ENCODE measurements at regions not wholly inside any gene's neighbourhood (a gene's known extent, or its start where the extent isn't known, plus 50 kb on each side); places are given as distances from the start of the nearest gene placed in this dataset.

GRCh38 chr9:88692827-88693226 lies 157.8 kb downstream of the NXNL2 start:
- DNase-seq (ENCODE audit: low read depth in 3 of 3), result no peak

GRCh38 chr9:88694625-88695024 lies 159.6 kb downstream of the NXNL2 start:
- no peak for DNase-seq (ENCODE audit: low read depth in 3 of 3)

GRCh38 chr9:88696501-88696900 lies 161.5 kb downstream of the NXNL2 start:
- DNase-seq (ENCODE audit: low read depth in 3 of 3), result no peak

- DNase-seq (ENCODE audit: low read depth in 3 of 3), result no peak
Observed at GRCh38 chr9:88697764-88698432, 162.9 kb downstream of the NXNL2 start.

GRCh38 chr9:88702985-88703384 lies 168.0 kb downstream of the NXNL2 start:
- no peak for DNase-seq (ENCODE audit: low read depth in 3 of 3)

GRCh38 chr9:88706193-88707113 lies 171.5 kb downstream of the NXNL2 start:
- no peak for DNase-seq (ENCODE audit: low read depth in 3 of 3)

- no peak for DNase-seq (ENCODE audit: low read depth in 3 of 3)
Observed at GRCh38 chr9:88710449-88710848, 175.5 kb downstream of the NXNL2 start.

GRCh38 chr9:88711719-88712118 lies 176.7 kb downstream of the NXNL2 start:
- no peak for DNase-seq (ENCODE audit: low read depth in 3 of 3)

GRCh38 chr9:88712484-88712883 lies 177.5 kb downstream of the NXNL2 start:
- no peak for DNase-seq (ENCODE audit: low read depth in 3 of 3)

GRCh38 chr9:88713010-88713409 lies 178.0 kb downstream of the NXNL2 start:
- DNase-seq (ENCODE audit: low read depth in 3 of 3), result no peak

GRCh38 chr9:88716596-88717290 lies 181.8 kb downstream of the NXNL2 start:
- no peak for DNase-seq (ENCODE audit: low read depth in 3 of 3)

GRCh38 chr9:88721025-88721424 lies 186.0 kb downstream of the NXNL2 start:
- no peak for DNase-seq (ENCODE audit: low read depth in 3 of 3)

- DNase-seq (ENCODE audit: low read depth in 3 of 3), result no peak
Observed at GRCh38 chr9:88721495-88722279, 186.7 kb downstream of the NXNL2 start.

- no peak for DNase-seq (ENCODE audit: low read depth in 3 of 3)
Observed at GRCh38 chr9:88722753-88723152, 187.8 kb downstream of the NXNL2 start.

- DNase-seq (ENCODE audit: low read depth in 3 of 3), result no peak
Observed at GRCh38 chr9:88723751-88724150, 188.8 kb downstream of the NXNL2 start.

- DNase-seq (ENCODE audit: low read depth in 3 of 3), result no peak
Observed at GRCh38 chr9:88724331-88724730, 189.4 kb downstream of the NXNL2 start.

- DNase-seq (ENCODE audit: low read depth in 3 of 3), result no peak
Observed at GRCh38 chr9:88725300-88726019, 190.5 kb downstream of the NXNL2 start.

GRCh38 chr9:88726803-88727202 lies 191.8 kb downstream of the NXNL2 start:
- DNase-seq (ENCODE audit: low read depth in 3 of 3), result no peak

- DNase-seq (ENCODE audit: low read depth in 3 of 3), result no peak
Observed at GRCh38 chr9:88730780-88731179, 195.8 kb downstream of the NXNL2 start.

GRCh38 chr9:88732128-88732527 lies 197.2 kb downstream of the NXNL2 start:
- DNase-seq (ENCODE audit: low read depth in 3 of 3), result no peak

All from stimulated activated CD4-positive, alpha-beta T cell treated with anti-CD3 and anti-CD28 coated beads, TNF-alpha, amount 100 ng/mL, for 24 hours (primary cell).